ENCODE measurements at regions not wholly inside any gene's neighbourhood (a gene's known extent, or its start where the extent isn't known, plus 50 kb on each side); places are given as distances from the start of the nearest gene placed in this dataset.

GRCh38 chr12:111207761-111208160 is 161.1 kb downstream of the PHETA1 start:
- DNase-seq (ENCODE audit: extremely low read depth in 1 of 11, low read depth in 9 of 11, low spot score in 4 of 11), result no peak

GRCh38 chr12:111204788-111205241 is 164.1 kb downstream of the PHETA1 start:
- no peak for DNase-seq (ENCODE audit: extremely low read depth in 1 of 11, low read depth in 9 of 11, low spot score in 4 of 11)

DNA sequence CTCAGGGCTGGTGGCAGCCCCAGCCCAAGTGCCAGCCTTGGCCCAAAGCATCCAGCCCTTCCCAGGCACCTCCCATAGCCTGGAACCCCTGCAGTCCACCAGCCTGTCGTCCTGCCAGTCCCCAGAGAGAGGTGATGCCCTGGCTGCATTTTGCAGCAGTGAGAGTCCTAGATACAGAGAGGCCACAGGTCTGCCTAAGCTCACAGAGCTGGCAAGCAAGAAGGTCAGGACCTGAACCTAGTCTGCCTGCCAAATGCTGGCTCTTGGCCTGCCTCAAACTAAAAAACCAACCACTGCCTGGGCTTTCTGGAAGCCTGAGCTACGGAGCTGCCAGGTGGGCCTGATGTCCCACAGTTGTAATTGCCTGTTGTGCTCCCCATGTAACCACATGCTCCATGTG is 164.9 kb downstream of the PHETA1 start:
- no peak for DNase-seq (ENCODE audit: extremely low read depth in 1 of 11, low read depth in 9 of 11, low spot score in 4 of 11)

DNA sequence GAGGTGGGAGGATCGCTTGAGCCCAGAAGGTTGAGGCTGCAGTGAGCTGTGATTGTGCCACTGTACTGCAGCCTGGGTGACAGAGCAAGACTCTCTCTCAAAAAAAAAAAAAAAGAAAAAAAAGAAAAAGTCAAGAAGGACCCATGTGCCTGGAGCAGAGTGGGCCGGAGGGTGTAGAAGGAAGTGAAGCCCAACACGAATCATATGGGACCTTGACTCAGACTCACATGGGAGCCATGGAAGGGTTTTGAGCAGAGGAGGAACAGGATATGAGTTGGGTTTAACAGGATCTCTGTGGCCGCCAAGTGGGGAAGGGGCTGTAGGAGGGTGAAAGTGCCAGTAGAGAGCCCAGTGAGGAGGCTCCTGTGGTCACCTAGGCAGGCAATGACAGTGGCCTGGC is 165.4 kb downstream of the PHETA1 start:
- no peak for DNase-seq (ENCODE audit: extremely low read depth in 1 of 11, low read depth in 9 of 11, low spot score in 4 of 11)

- DNase-seq (ENCODE audit: extremely low read depth in 1 of 11, low read depth in 9 of 11, low spot score in 4 of 11), result no peak
Measured at GRCh38 chr12:111202237-111202915, 166.5 kb downstream of the PHETA1 start.

GRCh38 chr12:111201495-111202236 is 167.2 kb downstream of the PHETA1 start:
- no peak for DNase-seq (ENCODE audit: extremely low read depth in 1 of 11, low read depth in 9 of 11, low spot score in 4 of 11)

DNA sequence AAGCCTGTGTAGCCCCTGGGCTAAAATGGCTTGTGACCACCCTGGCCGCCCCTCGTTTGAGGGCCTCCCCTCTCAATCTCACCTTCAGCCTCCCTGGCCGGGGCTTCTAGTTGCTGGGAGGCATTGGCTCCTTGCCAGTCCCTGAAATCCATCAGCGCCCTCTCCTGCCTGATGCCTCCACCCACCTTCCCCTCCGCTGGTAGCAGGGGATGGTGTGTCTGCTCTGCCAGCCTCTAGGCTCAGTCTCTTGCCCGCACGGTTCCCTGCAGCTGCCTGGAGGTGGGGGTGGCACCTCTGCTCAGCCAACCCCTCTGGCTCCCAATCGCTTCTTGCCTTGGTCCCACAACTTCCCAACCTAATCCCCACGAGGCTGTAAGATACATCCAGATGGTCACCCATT is 167.9 kb downstream of the PHETA1 start:
- no peak for DNase-seq (ENCODE audit: extremely low read depth in 1 of 11, low read depth in 9 of 11, low spot score in 4 of 11)

DNA sequence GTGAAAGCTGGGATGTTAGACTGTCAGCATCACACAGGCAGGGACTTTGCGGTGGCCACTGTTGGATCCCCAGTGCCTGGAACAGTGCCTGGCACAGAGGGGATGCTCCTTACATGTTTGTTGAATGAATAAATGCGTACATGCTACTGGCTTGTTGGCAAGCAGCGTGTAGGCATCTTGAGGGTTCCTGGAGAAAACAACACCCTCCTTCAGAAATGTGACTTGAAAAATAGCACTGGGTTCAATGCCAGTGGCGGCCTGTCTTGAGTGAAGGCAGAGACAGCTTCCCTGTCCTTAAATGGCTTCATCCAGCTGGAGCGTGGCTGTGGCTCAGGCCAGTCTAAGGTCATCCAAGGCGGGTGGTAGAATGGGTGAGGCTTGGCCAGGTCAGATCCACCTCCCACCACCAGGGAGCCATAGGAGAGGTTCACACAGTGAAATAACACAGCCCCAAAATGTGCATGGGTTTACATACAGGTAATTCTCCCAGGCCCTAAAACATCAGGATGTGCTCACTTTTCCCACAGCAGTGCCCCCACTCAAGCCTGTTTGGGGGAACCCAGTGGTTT is 171.4 kb downstream of the PHETA1 start:
- no peak for DNase-seq (ENCODE audit: extremely low read depth in 1 of 11, low read depth in 9 of 11, low spot score in 4 of 11)

DNA sequence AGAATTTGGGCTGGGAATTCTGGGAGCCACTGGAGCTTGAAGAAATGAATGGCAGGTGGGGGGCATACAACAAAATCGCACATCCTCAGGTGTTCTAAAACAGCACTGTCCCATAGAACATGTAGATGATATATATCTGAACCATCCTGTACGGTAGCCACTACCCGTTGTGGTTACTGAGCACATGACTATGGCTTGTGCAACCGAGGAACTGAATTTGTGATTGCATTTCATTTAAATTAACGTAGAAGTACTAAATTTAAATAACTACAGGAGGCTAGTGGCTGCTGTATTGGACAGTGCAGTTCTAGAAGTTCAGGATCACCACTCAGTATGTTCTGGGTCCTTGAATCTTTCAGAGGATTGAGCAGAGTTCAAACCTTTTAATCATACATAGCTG is 172.4 kb downstream of the PHETA1 start:
- no peak for DNase-seq (ENCODE audit: extremely low read depth in 1 of 11, low read depth in 9 of 11, low spot score in 4 of 11)

DNA sequence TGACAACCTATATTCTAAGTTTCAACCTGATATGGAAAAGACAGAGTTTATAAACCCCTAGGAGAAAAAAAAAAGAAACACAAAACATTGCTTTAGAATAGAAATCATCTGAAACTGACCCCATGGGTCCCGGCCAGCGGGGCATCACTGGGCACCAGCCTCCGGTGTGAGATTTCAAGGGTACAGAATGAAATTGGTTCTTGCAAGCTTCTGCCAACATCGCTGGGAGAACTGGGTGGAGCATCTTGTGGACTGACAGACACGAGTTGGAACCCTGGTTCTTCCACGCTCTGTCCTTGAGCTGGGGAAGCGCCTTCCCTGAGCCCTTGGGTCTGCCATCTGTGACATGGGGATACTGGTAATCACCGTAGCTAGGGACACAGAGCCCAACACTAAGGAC is 173.6 kb downstream of the PHETA1 start:
- DNase-seq (ENCODE audit: extremely low read depth in 1 of 11, low read depth in 9 of 11, low spot score in 4 of 11), result no peak

- DNase-seq (ENCODE audit: extremely low read depth in 1 of 11, low read depth in 9 of 11, low spot score in 4 of 11), result no peak
Measured at GRCh38 chr12:111194703-111195051, 174.2 kb downstream of the PHETA1 start.

GRCh38 chr12:111193977-111194702 is 174.8 kb downstream of the PHETA1 start:
- DNase-seq (ENCODE audit: extremely low read depth in 1 of 11, low read depth in 9 of 11, low spot score in 4 of 11), result no peak

DNA sequence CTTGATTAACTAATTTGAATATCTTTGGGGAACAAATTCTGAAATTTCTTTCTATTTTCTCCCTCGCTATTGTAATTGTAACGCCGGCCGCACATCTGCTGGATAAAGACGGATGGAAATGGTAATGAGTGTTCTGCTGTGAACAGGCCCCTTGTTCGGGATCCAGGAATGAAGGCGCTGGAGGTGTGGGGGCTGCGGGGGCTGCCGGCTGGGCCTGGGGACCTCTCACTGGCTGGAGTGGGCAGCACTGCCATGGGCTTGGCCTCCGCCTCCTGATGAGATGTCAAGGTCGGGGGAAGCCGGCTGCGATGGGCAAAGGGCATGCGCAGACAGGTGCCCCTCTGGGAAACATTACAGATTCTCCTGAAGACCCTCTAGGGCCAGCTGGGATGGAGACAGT is 175.4 kb downstream of the PHETA1 start:
- DNase-seq (ENCODE audit: extremely low read depth in 1 of 11, low read depth in 9 of 11, low spot score in 4 of 11), result no peak

DNA sequence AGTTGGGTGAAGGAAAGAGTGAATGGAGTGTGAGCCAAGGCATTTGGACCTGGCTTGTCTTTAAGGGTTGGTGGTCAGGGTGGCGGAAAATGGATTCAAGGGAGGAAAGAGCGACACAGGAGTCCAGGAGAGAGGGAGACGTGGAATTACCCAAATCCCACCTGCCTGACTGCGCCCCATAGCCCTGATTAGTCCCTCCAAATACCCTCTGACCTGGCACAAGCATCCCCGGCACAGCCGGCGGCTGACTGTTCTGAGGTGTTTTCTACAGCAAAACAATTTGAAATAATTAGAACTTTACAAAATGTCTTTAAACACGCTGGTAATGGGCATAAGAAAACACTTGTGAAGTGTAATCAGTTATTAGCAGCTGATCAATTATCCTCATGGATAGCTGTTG is 175.8 kb downstream of the PHETA1 start:
- no peak for DNase-seq (ENCODE audit: extremely low read depth in 1 of 11, low read depth in 9 of 11, low spot score in 4 of 11)

DNA sequence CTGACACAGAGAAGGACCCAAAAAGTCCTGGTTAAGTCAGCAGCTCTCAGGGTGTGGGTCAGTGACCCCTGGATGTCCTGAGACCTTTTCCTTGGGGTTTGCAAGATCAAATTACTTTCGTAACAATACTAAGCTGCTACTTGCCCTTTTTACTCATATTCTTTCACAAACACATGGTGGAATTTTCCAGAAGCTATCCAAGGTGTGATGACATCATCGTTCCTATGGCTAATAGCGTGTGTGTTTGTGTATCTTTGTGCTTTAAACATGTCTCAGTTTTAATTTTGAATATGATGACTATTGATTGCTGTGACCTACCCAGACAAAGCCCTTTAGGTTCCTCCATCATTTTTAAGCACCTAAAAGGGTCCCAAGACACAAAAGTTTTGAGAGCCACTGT is 176.2 kb downstream of the PHETA1 start:
- DNase-seq (ENCODE audit: extremely low read depth in 1 of 11, low read depth in 9 of 11, low spot score in 4 of 11), result no peak

- DNase-seq (ENCODE audit: extremely low read depth in 1 of 11, low read depth in 9 of 11, low spot score in 4 of 11), result no peak
Measured at GRCh38 chr12:111190741-111191526, 178.0 kb downstream of the PHETA1 start.

DNA sequence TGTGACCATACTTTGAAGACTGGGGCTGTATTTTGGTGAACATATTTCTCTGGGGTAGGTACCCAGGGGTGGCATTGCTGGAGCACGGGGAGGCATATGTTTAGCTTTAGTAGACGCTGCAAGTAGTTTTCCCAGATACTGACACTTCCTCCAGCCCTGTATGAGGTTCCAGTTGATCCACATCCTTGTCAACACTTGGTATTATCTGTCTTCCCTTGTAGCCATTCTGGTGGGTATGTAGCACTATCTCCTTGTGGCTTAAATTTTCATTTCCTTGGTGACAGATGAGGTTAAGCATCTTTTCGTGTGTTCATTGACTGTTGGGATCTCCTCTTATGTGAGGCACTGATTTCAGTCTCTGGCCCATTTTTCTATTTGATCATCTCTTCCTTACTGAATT is 179.1 kb downstream of the PHETA1 start:
- no peak for DNase-seq (ENCODE audit: extremely low read depth in 1 of 11, low read depth in 9 of 11, low spot score in 4 of 11)

GRCh38 chr12:111188436-111188835 is 180.5 kb downstream of the PHETA1 start:
- no peak for DNase-seq (ENCODE audit: extremely low read depth in 1 of 11, low read depth in 9 of 11, low spot score in 4 of 11)

DNA sequence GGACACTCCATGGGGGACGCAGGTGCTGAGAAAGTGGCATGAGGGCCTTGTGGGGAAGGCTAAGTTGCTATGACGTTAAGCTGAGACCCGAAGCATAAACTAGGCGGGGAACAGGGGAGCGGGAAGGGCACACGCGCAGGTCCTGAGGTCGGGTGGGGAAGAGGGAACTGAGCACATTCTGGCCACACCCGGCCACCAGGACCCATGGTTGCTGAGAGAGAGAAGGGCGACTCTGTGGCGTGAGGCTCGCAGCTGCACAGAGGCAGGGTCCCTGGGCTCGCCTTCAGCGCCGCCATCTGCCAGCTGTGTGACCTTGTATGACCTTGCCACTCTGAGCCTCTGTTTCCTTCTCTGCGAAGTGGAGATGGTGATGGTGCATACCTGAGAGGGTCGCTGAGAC is 182.5 kb downstream of the PHETA1 start:
- DNase-seq (ENCODE audit: extremely low read depth in 1 of 11, low read depth in 9 of 11, low spot score in 4 of 11), result no peak
